ENCODE measurements at regions not wholly inside any gene's neighbourhood (a gene's known extent, or its start where the extent isn't known, plus 50 kb on each side); places are given as distances from the start of the nearest gene placed in this dataset.

GRCh38 chr14:25406818-25407217, 356.9 kb upstream of the STXBP6 start:
- ATAC-seq, result peak; percentile 87
- Histone ChIP-seq H3K4me2 (ENCODE audit: low read depth, low read length) (no peak overlapping the region), H3K4me3 (replicated peaks in 1 of 3; ENCODE audit: insufficient read depth in 1 of 3, low read depth in 2 of 3, low read length in 3 of 3) (no peak overlapping the region), H3K27ac (ENCODE audit: extremely low read length, insufficient read depth, low read length) (no peak overlapping the region), H4K20me1 (ENCODE audit: insufficient read depth, low read length) (no peaks in the 10 kb centered on the region), H3K36me3 (replicated peaks in 1 of 2; ENCODE audit: control insufficient read depth in 1 of 2, insufficient read depth in 2 of 2, low read length in 2 of 2) (no peaks in the 10 kb centered on the region), H2AFZ (ENCODE audit: low read length) (no peak overlapping the region), H3K4me1 (ENCODE audit: insufficient read depth, low read length) (no peaks in the 10 kb centered on the region), H3K9ac (ENCODE audit: insufficient read depth, low read depth, low read length) (no peak overlapping the region), H3K27me3 (ENCODE audit: control insufficient read depth in 1 of 2, insufficient read depth in 2 of 2, low read length in 2 of 2) (no peaks in the 10 kb centered on the region; a peak in 1 of 5 replicates), H3K9me3 (ENCODE audit: low read length) (no peaks in the 10 kb centered on the region), H3K79me2 (ENCODE audit: insufficient read depth, low read length) (no peaks in the 10 kb centered on the region)
- intact Hi-C loops (cut with micrococcal nuclease; ENCODE audit: unreplicated experiment) (loop anchor here (1.0 to 10.0 kb wide), 3 partner anchors 252 to 697 kb away; no protein-coding TSS in a partner anchor), in situ Hi-C loops (cut with HindIII; ENCODE audit: extremely low pct_ligation_motif_present, low pct_unique_long_range_greater_than_20kb) (no loop called here)
- ChIA-PET POLR2A (no interaction called here), CTCF (ENCODE audit: low intra/inter-chr PET ratio, low total read pairs) (interaction anchor here (2.1 kb wide), 1 partner anchor 696 kb away, joined by 10 read pairs; no protein-coding TSS in a partner anchor)
- 7% methylated on average over 5 of the region's 5 CpGs for WGBS (ENCODE audit: low lambda C conversion rate)
- BruUV-seq (replicated peaks), result no TSS peak
- DNase-seq (ENCODE audit: low spot score), result peak; percentile 68
- FAIRE-seq, result peak; percentile 76
- TF ChIP-seq CC2D1A (CRISPR knock-in tag; IDR thresholded peaks at IDR 0.05) (no peak), ZBTB10 (CRISPR knock-in tag; IDR thresholded peaks at IDR 0.05; ENCODE audit: borderline replicate concordance) (no peak), ZNF20 (CRISPR knock-in tag; IDR thresholded peaks at IDR 0.05) (no peak), THAP8 (CRISPR knock-in tag; IDR thresholded peaks at IDR 0.05; ENCODE audit: borderline replicate concordance) (no peak), ZBTB37 (CRISPR knock-in tag; IDR thresholded peaks at IDR 0.05) (no peak), CEBPZ (IDR thresholded peaks at IDR 0.05; ENCODE audit: low read length) (no peak), NCOA1 (CRISPR knock-in tag; IDR thresholded peaks at IDR 0.05) (no peak), ARID2 (CRISPR knock-in tag; IDR thresholded peaks at IDR 0.05; ENCODE audit: borderline replicate concordance) (no peak), TOE1 (CRISPR knock-in tag; IDR thresholded peaks at IDR 0.05) (no peak), ZNF18 (CRISPR knock-in tag; IDR thresholded peaks at IDR 0.05; ENCODE audit: insufficient replicate concordance) (no peak), ZNF773 (CRISPR knock-in tag; IDR thresholded peaks at IDR 0.05; ENCODE audit: borderline replicate concordance) (no peak), ZNF33B (CRISPR knock-in tag; IDR thresholded peaks at IDR 0.05) (no peak), CBX5 (CRISPR knock-in tag; IDR thresholded peaks at IDR 0.05; ENCODE audit: borderline replicate concordance) (no peak), PTBP1 (IDR thresholded peaks at IDR 0.05; ENCODE audit: low read depth, low read length, poor library complexity, severe bottlenecking) (no peak), ZSCAN12 (CRISPR knock-in tag; IDR thresholded peaks at IDR 0.05) (no peak), ZBTB42 (CRISPR knock-in tag; IDR thresholded peaks at IDR 0.05) (no peak)

All from HepG2 (cell line).